ENCODE measurements at regions not wholly inside any gene's neighbourhood (a gene's known extent, or its start where the extent isn't known, plus 50 kb on each side); places are given as distances from the start of the nearest gene placed in this dataset.
A peak's percentile ranks its signal among the peaks of the same experiment; 100 is the strongest.

GRCh38 chrY:21814491-21814890, 79.8 kb downstream of the RBMY1D start:
- DNase-seq (no peak), ATAC-seq (no peak)
- no peaks in the 10 kb centered on the region for H3K36me3 ChIP-seq (ENCODE audit: low read depth)
- no peak overlapping the region for H3K4me3 ChIP-seq
- H3K4me1 ChIP-seq (ENCODE audit: low read depth), result no peaks in the 10 kb centered on the region
- intact Hi-C loops (cut with DNase I, micrococcal nuclease), result no loop called here
- TF ChIP-seq CTCF (IDR thresholded peaks at IDR 0.05), result no peak
- no peaks in the 10 kb centered on the region for H3K9me3 ChIP-seq

GRCh38 chrY:21821881-21822280, 72.4 kb downstream of the RBMY1D start:
- Histone ChIP-seq H3K4me1 (ENCODE audit: low read depth) (no peaks in the 10 kb centered on the region), H3K36me3 (ENCODE audit: low read depth) (no peaks in the 10 kb centered on the region), H3K9me3 (no peaks in the 10 kb centered on the region), H3K4me3 (no peak overlapping the region)
- intact Hi-C loops (cut with DNase I, micrococcal nuclease), result no loop called here
- DNase-seq, result peak in 2 of 3 donors; percentile 61 to 70
- ATAC-seq, result no peak
- no peak for TF ChIP-seq CTCF (IDR thresholded peaks at IDR 0.05)

- intact Hi-C loops (cut with DNase I, micrococcal nuclease), result no loop called here
- no peaks in the 10 kb centered on the region for H3K9me3 ChIP-seq
- DNase-seq, result no peak
These were observed 66.7 kb downstream of the RBMY1D start for GRCh38 chrY:21827593-21827992.

More at GRCh38 chrY:21827593-21827992, 66.7 kb downstream of the RBMY1D start:
- no peak for TF ChIP-seq CTCF (IDR thresholded peaks at IDR 0.05)
- no peak overlapping the region for H3K4me3 ChIP-seq
- no peaks in the 10 kb centered on the region for H3K4me1 ChIP-seq (ENCODE audit: low read depth)
- ATAC-seq, result no peak
- no peaks in the 10 kb centered on the region for H3K36me3 ChIP-seq (ENCODE audit: low read depth)

All from mucosa of descending colon (tissue), 3 donors.